Stimulated activated memory B cell treated with anti-CD40 and anti-IgM and Interleukin-4, amounts not matched to agents 10 μg/mL and 1 μg/mL and 100 μg/mL, for 72 hours (primary cell): ENCODE measurements at regions not wholly inside any gene's neighbourhood (a gene's known extent, or its start where the extent isn't known, plus 50 kb on each side); places are given as distances from the start of the nearest gene placed in this dataset.

Experiments
- ATAC-seq: fragments of 150-1000 bp; cut with Tn5 transposase; 2 replicates; pipeline ENCODE4 v1.10.0; 2021
- H3K27ac Mint-ChIP-seq: one replicate; pipeline ENCODE4 v1.8.0; 2022; ENCODE audit warnings: mild to moderate bottlenecking, mixed read lengths
- H3K27me3 Mint-ChIP-seq: one replicate; pipeline ENCODE4 v1.8.0; 2022; ENCODE audit warnings: mixed read lengths
- H3K36me3 Mint-ChIP-seq: one replicate; pipeline ENCODE4 v1.8.0; 2022; ENCODE audit warnings: mixed read lengths
- H3K4me1 Mint-ChIP-seq: one replicate; pipeline ENCODE4 v1.8.0; 2022; ENCODE audit warnings: mixed read lengths
- H3K4me3 Mint-ChIP-seq: one replicate; pipeline ENCODE4 v1.8.0; 2022; ENCODE audit warnings: mild to moderate bottlenecking, moderate library complexity, mixed read lengths
- H3K9me3 Mint-ChIP-seq: one replicate; pipeline ENCODE4 v1.8.0; 2022; ENCODE audit warnings: mixed read lengths

DNA sequence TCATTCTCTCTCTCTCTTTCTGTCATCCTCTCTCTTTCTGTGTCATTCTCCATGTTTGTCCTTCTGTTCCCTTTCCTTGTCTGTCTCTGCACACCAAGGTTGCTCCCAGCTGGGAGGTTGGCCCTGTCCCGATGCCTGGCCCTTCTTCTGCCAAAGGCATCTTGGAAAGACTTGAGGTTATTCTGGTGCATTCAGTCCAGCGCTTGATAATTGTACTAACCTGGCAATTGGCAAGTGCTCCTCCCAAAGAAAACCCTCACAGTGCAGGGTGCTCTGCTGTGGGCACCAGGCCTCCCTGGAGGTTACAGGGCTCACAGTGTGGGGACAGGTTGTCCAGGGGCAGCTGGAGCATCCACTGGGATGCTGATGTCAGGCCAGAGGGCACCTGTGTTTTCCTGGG is 95.4 kb downstream of the GLI2 start:
- no peak for ATAC-seq
- Mint-ChIP-seq H3K27me3 (no peaks in the 10 kb centered on the region), H3K36me3 (no peaks in the 10 kb centered on the region), H3K4me3 (no peak overlapping the region), H3K4me1 (no peaks in the 10 kb centered on the region), H3K9me3 (no peaks in the 10 kb centered on the region), H3K27ac (no peak overlapping the region)

DNA sequence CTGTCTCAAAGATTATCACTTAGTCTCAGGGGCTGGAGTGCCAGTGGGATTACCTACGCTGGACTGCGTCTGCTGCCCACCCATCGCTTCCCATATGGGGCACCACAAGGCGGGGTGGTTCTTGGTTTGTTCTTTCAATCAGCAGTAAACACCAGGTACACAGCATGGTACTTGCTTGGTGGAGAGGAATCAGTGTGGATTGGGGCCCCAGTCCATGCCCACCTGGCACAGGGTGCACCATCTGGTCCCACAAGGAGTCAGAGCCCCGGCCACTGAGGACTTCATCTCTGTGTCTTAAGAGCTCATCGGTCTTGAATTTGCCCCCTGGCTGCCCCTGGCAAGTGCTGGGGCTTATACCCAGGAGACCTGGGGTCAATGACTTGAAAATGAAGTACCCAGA is 96.2 kb downstream of the GLI2 start:
- H3K9me3 Mint-ChIP-seq, result no peaks in the 10 kb centered on the region
- no peak for ATAC-seq
- H3K27me3 Mint-ChIP-seq, result no peaks in the 10 kb centered on the region
- H3K27ac Mint-ChIP-seq, result no peak overlapping the region
- H3K4me1 Mint-ChIP-seq, result no peaks in the 10 kb centered on the region
- H3K4me3 Mint-ChIP-seq, result no peak overlapping the region
- no peaks in the 10 kb centered on the region for H3K36me3 Mint-ChIP-seq

DNA sequence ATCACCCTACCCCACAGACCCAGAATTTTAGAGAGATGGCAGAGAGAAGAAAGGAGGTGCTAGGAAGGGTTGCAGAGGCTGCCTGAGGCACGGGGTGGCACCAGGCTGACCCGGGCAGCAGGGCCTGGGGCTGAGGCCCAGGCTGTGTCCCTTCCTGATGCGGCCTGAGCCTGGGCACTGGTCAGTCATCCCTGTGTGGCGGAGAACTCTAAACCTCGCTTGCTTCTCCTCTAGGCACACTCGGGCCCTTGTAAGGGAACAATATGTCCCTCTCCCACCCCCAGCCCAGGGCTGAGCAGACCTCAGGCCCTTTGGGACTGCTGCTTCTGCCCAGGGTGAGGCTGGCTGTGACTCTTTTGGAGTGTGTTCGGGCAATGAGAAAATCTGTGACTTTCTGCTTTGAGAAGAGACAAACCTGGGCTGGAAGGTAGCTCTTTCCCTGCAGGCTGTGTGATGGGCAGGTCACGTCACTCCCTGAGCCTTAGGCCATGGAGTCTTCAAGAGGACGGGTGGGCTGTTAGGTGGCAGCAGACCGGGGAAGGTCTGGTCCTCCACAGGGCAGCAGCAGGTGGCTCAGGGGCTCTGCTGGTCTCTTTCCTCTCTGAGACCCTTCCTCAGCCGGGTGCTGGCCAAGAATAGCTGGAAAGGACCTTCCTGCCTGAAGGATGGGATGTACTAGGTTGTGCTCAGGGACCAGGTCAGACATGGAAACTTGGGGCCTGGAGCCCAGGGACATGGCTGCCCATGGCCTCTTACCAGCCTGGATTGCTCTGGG is 96.8 kb downstream of the GLI2 start:
- Mint-ChIP-seq H3K4me3 (no peak overlapping the region), H3K36me3 (no peaks in the 10 kb centered on the region), H3K9me3 (no peaks in the 10 kb centered on the region), H3K4me1 (no peaks in the 10 kb centered on the region), H3K27me3 (no peaks in the 10 kb centered on the region), H3K27ac (no peak overlapping the region)
- ATAC-seq, result no peak

DNA sequence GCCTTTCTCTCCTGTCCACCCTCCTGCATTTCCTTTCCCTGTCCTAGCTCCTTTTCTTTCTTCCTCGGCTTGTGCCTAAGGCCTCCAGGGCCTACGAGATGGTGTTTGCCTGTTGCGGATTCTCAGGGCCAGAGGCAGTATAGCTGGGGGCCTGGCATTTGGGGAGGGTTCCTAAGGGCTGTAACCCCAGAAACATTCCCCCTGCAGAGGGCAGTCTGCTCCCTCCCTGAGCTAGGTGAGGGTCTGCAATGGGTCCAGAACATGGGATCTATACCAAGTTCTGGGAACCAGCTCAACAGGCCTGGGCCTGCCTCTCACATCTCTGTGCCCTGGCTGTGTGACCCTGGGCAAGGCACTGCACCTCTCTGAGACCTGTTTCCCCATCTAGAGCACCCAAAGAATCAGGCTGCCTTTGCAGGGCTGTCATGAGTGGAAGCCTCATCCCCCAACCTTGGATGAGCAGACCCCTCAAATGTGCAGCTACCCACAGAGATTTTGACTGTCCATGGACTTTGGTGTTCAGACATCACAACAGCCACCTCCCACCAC is 97.5 kb downstream of the GLI2 start:
- no peaks in the 10 kb centered on the region for H3K27me3 Mint-ChIP-seq
- no peak overlapping the region for H3K27ac Mint-ChIP-seq
- H3K9me3 Mint-ChIP-seq, result no peaks in the 10 kb centered on the region
- H3K4me1 Mint-ChIP-seq, result no peaks in the 10 kb centered on the region
- ATAC-seq, result no peak
- H3K36me3 Mint-ChIP-seq, result no peaks in the 10 kb centered on the region
- H3K4me3 Mint-ChIP-seq, result no peak overlapping the region

DNA sequence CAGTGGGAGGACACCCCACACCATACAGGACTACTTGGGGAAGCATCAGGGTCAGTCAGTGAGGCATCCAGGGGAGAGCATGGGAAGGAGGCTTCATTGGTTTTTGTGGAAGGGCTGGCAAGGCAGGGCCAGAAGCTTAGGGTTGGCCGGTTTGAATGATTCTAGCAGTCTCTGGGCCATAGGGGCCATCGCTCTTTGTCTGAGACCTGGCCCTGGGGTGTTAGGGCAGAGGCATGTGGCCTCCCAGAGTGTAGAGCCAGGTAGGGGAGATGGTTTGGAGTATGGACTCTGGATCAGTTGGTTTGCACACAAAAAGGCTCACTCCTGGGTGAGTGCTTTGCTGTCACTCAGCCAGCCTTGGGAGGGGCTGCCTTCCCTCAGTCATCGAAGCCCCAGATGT is 98.5 kb downstream of the GLI2 start:
- Mint-ChIP-seq H3K27me3 (peaks cover under 1% of the 10 kb centered on the region), H3K9me3 (no peaks in the 10 kb centered on the region), H3K27ac (no peak overlapping the region), H3K36me3 (no peaks in the 10 kb centered on the region), H3K4me1 (no peaks in the 10 kb centered on the region), H3K4me3 (no peak overlapping the region)
- ATAC-seq, result no peak

DNA sequence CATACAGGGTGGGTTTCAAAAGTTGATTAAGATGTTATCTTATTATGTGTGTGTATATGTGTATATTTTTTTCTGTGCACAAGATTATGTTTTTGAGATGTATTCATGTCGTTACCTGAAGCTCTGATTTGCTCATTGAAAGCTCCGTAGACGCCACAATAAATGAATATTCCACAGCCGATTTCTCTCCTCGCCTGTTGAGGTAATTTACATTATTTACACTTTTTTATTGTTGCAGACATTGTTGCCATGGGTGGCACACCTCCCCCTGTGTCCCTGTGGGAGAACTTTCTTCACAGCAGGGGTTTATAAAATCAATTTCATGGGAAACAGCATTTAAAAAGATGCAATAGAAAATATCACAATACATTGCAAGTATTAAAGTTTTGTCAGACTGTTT is 100.6 kb downstream of the GLI2 start:
- no peak for ATAC-seq
- Mint-ChIP-seq H3K27ac (no peak overlapping the region), H3K36me3 (no peaks in the 10 kb centered on the region), H3K4me1 (no peaks in the 10 kb centered on the region), H3K27me3 (peaks cover 13% of the 10 kb centered on the region), H3K9me3 (no peaks in the 10 kb centered on the region), H3K4me3 (no peak overlapping the region)

DNA sequence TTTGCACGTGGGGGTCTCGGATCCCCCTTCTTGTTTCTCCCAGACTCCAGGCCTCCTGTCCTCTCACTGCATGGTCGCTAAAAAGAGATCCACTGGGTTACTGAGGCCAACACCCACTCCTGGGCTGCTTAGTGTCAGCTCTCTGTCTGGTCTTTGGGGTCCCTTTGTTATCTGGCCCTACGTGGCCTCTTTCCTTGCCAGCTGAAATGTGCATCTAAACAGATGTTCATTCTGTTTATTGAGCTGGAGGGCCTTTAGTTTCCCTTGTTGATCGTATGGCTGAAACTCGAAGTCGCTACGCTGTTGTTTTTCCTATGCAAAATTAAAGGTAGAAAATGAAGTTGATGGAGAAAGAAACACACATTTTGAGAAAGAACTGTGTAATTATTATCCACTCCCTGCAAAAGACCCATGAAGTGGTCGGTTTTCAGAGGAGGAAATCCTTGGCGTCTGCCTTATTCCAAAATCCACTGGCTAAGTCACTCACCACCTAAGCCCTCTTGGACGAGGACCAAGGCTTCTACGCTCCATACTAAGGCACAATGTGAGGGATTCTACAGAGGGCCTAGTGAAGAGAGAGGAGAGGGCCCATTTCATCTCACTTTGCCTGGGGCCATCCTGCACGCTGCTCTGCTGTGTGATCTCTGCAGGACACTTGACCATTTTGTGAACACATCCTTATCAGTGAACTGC is 105.3 kb downstream of the GLI2 start:
- H3K4me1 Mint-ChIP-seq, result no peaks in the 10 kb centered on the region
- peak; percentile 32 for ATAC-seq
- H3K27ac Mint-ChIP-seq, result no peak overlapping the region
- H3K9me3 Mint-ChIP-seq, result peaks cover 2% of the 10 kb centered on the region
- peaks cover 13% of the 10 kb centered on the region for H3K27me3 Mint-ChIP-seq
- H3K4me3 Mint-ChIP-seq, result no peak overlapping the region
- no peaks in the 10 kb centered on the region for H3K36me3 Mint-ChIP-seq

DNA sequence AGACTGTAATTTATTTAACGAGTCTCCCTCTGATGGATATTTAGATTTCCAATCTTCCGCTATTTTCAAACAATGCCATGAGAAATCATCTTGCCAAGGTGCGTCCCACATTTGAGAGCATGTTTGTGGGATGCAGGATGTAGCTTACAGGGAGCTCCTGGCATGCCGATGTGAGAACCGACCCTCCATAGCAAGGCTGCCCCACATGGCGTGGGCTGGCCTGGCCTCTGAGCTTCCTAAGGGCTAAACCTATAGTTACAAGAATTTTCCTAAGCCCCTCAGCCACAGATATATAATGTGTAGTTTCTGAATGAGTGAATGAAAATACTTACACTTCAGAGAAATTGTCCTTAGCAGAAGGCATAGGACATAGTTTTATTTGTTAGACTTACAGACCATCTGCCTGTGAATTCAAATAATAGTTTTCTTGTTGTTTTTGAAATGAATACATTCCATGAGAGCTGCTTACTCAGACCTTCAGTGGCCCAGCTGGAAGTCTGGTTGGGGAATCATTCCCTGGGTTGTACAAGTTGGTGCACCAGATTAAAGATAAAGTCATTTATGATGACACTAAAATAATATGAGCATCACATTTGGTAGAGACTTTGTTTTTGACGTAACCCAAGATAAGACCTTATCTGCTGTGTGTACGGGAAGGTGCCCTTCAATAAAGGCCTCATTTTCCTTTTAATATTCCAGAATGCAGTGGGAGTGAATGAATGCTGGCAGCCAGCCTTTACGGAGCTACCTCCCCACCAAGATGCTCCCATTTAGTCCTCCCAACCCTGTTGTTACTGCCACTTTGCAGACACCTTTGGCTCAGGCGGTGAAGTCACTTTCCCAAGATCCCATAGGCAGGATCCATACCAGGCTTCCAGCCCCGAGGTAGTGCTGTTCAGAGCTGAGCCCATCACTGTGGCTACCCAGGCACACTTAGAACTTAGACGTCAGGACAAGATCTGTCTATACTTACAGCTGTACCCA is 107.1 kb downstream of the GLI2 start:
- no peak overlapping the region for H3K4me3 Mint-ChIP-seq
- no peaks in the 10 kb centered on the region for H3K36me3 Mint-ChIP-seq
- no peak overlapping the region for H3K27ac Mint-ChIP-seq

DNA sequence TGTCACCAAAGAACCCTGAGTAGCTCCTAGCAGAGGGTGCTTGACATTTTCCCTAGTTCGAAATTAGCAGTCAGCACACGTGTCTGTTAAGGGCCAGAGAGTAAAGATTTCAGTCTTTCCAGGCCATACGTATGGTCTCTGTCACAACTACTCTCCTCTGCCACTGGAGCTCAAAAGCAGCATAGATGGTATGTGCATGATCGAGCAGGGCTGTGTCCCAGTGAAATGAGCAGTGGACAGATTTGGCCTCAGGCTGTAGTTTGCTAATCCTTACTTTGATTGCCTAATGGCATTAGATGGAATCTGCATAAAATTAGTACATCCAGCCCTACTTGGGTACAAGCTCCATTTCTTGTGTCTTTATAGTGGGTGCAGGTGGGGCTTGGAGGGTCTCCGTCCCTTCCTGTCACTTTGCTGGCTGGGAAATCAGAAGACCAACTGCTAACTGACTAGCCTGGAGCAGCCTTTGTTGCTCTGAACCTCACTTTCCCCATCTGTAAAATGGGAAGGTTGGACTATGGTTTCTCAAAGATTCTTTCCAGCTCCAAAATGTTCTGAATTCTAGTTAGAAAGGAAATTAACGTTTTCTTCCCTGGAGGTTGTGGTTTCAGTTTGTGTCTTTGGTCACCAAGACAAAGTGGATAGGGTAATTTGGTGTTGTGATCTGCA is 108.5 kb downstream of the GLI2 start:
- Mint-ChIP-seq H3K27me3 (peaks cover 27% of the 10 kb centered on the region), H3K9me3 (peaks cover 9% of the 10 kb centered on the region), H3K27ac (no peak overlapping the region), H3K36me3 (no peaks in the 10 kb centered on the region), H3K4me3 (no peak overlapping the region), H3K4me1 (no peaks in the 10 kb centered on the region)
- no peak for ATAC-seq

More for the DNA sequence above, 107.1 kb downstream of the GLI2 start:
- Mint-ChIP-seq H3K4me1 (no peaks in the 10 kb centered on the region), H3K9me3 (peaks cover 2% of the 10 kb centered on the region), H3K27me3 (peaks cover 27% of the 10 kb centered on the region)
- no peak for ATAC-seq

DNA sequence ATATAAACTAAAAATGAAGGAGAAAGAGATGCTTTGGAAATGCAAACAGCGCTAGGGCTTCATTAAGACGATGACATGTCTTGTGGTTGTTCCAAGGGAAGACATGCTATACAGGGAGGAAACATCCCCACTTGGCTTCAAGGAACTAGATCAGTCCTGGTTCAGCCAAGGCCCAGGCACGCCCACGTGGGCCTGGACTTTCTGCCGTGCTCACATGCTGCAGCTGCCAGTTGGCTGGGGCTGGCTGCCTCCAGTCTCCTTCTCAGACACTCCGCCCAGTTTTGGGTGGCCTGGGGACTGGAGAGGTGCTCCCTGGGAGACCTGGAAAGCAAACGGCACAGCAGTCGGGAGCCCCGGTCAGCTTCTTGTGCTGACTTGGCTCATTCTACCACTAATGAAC is 109.6 kb downstream of the GLI2 start:
- Mint-ChIP-seq H3K9me3 (peaks cover 17% of the 10 kb centered on the region), H3K27ac (no peak overlapping the region), H3K4me1 (no peaks in the 10 kb centered on the region), H3K36me3 (no peaks in the 10 kb centered on the region), H3K4me3 (no peak overlapping the region), H3K27me3 (peaks cover 17% of the 10 kb centered on the region)
- ATAC-seq, result no peak

DNA sequence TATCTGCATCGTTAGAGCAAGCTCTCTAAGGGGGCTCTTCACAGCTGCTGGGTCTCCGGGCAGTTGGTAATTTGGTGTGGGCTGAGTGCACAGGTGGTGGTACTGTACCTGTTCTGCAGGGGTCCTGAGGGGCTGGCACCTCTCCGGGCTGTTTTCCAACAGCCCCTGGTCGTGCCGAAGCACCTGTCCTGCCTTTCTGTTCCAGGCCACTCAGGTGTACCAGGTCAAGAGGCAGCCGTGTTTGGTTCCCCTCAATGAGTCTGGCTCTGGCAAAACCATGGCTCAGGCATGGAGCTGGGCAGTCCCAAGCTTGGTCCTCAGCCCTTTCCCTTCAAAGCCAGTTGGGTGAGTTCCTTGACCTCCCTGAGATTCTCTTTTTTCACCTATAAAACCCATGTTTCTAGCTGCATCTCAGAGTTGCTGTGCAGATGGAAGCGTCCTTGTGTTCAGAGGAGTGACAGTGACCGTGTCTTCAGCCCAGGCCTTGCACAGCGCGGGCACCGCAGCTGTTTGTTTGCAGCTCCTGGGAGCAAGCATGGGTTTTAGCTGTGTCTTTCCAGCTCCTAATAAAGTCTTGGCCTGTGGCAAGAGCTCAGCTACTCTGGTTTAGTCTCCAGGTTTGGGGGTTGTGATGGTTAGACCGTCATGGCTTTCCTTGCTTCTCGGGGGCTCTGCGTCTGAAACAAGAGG is 110.9 kb downstream of the GLI2 start:
- Mint-ChIP-seq H3K27ac (no peak overlapping the region), H3K36me3 (no peaks in the 10 kb centered on the region), H3K4me1 (no peaks in the 10 kb centered on the region), H3K27me3 (peaks cover 14% of the 10 kb centered on the region), H3K4me3 (no peak overlapping the region), H3K9me3 (peaks cover 18% of the 10 kb centered on the region)
- no peak for ATAC-seq

DNA sequence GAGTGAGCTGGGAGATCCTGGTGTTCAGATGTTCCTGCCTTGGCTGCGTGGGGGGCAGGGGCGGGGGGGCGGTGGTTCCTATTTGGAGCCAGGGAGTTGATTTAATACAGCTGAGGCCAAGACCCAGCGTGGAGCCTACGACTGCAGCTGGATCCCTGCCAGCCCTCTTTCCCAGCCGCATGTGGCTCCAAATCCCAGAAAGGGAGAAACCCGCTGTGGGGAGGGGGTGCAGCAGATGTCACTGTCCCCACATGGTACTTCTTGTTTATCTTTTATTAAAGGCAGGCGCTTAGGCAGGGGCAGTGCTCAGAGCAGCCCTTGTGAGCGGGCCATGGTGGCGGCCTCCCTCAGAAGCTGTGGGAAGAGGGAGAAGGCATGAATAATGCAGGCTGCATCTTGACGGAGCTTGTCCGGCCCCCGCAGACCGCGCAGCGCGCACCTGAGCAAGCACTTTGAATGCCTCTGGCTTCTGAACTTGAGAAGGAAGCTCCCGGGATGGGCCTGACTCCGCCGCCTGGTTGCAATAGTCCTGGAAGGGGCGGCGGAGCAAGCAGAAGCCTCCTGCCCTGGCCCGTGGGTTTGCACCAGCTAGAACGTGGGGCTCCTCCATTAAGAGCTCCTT is 112.1 kb downstream of the GLI2 start:
- peaks cover 14% of the 10 kb centered on the region for H3K27me3 Mint-ChIP-seq
- H3K4me1 Mint-ChIP-seq, result no peaks in the 10 kb centered on the region
- no peak overlapping the region for H3K4me3 Mint-ChIP-seq
- ATAC-seq, result no peak
- H3K36me3 Mint-ChIP-seq, result no peaks in the 10 kb centered on the region
- no peak overlapping the region for H3K27ac Mint-ChIP-seq
- peaks cover 17% of the 10 kb centered on the region for H3K9me3 Mint-ChIP-seq

DNA sequence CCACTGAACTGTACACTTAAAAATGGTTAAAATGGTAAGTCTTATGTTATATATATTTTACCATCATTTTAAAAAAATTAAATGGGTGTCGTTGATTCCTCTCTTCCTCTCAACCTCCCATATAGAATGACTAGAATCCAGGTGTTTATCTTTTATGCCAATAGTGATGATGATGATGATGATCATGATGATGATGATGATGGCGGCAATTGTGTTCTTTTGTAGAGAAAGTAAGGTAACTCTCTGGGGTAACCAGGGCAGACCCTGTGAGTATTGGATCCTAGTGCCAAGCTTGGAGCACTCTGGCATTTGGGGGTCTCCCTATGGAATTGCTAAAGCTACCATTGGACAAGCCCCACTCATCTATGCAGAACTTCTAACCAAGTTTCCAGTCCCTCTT is 113.6 kb downstream of the GLI2 start:
- H3K27ac Mint-ChIP-seq, result no peak overlapping the region
- H3K4me1 Mint-ChIP-seq, result no peaks in the 10 kb centered on the region
- peaks cover 17% of the 10 kb centered on the region for H3K9me3 Mint-ChIP-seq
- peaks cover 14% of the 10 kb centered on the region for H3K27me3 Mint-ChIP-seq
- ATAC-seq, result no peak
- no peaks in the 10 kb centered on the region for H3K36me3 Mint-ChIP-seq
- no peak overlapping the region for H3K4me3 Mint-ChIP-seq

DNA sequence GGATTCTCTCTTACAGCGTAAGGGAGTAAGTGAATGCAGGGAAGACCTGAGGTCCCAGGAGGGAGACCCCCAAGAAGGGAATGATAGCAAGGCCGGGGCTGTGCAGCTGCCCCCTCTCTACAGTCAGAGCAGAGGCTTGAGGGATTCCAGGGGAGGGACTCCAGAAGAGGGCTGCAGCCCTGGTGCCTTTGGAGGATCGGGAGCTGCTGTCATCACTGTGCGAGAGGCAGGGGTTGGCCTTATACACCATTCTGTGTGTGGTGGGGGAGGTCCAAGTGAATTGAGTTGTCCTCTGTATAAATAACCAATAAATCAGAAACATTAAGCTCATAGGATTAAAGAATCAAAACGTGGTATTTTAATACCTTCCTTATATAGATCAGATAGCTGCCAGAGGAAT is 114.9 kb downstream of the GLI2 start:
- Mint-ChIP-seq H3K9me3 (peaks cover 17% of the 10 kb centered on the region), H3K4me3 (no peak overlapping the region), H3K4me1 (no peaks in the 10 kb centered on the region), H3K27ac (no peak overlapping the region), H3K27me3 (peaks cover 14% of the 10 kb centered on the region), H3K36me3 (no peaks in the 10 kb centered on the region)
- ATAC-seq, result no peak
